ENCODE measurements at regions not wholly inside any gene's neighbourhood (a gene's known extent, or its start where the extent isn't known, plus 50 kb on each side); places are given as distances from the start of the nearest gene placed in this dataset.

DNA sequence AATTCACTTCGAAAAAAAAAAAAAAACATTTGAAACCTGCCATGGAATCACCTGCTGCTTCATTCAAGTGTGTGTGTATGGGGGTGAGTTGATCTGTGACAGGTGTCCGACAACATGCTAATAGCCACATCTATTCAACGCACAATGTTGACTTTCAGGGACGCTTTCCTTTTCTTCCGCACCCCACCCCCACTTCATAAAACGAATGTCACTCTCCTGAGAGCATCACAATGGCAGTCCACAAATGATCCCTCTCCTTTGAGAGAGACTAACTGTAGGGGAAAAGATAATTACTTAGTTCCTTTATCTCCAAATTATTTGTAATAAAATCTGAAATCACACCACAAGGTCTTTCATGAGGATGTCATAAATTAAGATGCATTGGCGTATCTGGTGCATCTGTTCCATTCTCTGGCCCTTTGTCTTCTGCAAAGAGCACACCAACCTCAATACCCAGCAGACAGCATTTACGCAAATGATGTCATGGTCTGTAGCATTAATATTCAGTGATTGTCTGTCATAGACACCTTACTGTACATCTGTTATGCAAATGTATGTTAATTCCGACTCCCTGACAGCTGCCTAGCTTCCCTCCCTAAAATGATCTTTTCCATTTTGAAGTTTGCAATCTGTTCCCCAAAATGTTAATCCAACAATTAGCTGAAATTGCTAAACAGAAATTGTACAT lies 640.0 kb upstream of the BOD1L1 start:
- Histone ChIP-seq H3K18ac (ENCODE audit: extremely low read depth, low read length) (no peak overlapping the region), H3K4me1 (replicated peaks in 1 of 4; ENCODE audit: control insufficient read depth in 3 of 4, insufficient read depth in 4 of 4, low read length in 3 of 4) (no peaks in the 10 kb centered on the region), H2AK5ac (ENCODE audit: low read depth, low read length) (no peak overlapping the region), H3K56ac (replicated peaks; ENCODE audit: insufficient read length, low read depth, low read length) (no peak overlapping the region), H3K27ac (ENCODE audit: low read depth, low read length) (no peak overlapping the region), H3K4ac (replicated peaks; ENCODE audit: insufficient read length, low read depth, low read length) (no peak overlapping the region), H2BK120ac (replicated peaks; ENCODE audit: low read depth, low read length) (no peak overlapping the region), H3K4me2 (ENCODE audit: insufficient read depth in 1 of 2, low read depth in 2 of 2, low read length in 2 of 2) (no peak overlapping the region), H4K91ac (replicated peaks; ENCODE audit: insufficient read length, low read length) (no peak overlapping the region), H3K36me3 (ENCODE audit: control insufficient read depth in 2 of 4, insufficient read depth in 4 of 4, low read length in 3 of 4) (no peaks in the 10 kb centered on the region), H3K79me2 (ENCODE audit: control insufficient read depth in 1 of 2, insufficient read depth in 2 of 2, low read length in 2 of 2) (no peaks in the 10 kb centered on the region), H4K5ac (ENCODE audit: insufficient read length, low read depth, low read length) (no peak overlapping the region), H2BK5ac (ENCODE audit: low read depth, low read length) (no peak overlapping the region), H3K79me1 (ENCODE audit: low read depth, low read length) (no peaks in the 10 kb centered on the region), H4K20me1 (replicated peaks in 1 of 2; ENCODE audit: control insufficient read depth in 1 of 2, insufficient read depth in 2 of 2, low read length in 2 of 2) (no peaks in the 10 kb centered on the region), H3K4me3 (ENCODE audit: extremely low read depth in 1 of 4, insufficient read depth in 2 of 4, low read depth in 3 of 4, low read length in 4 of 4) (no peak overlapping the region), H3K9me3 (ENCODE audit: insufficient read depth in 2 of 2, low read depth in 1 of 2, low read length in 1 of 2) (no peaks in the 10 kb centered on the region; a peak in 1 of 4 replicates), H3K23me2 (ENCODE audit: low read depth, low read length) (no peaks in the 10 kb centered on the region), H2BK12ac (ENCODE audit: low read depth, low read length) (no peak overlapping the region), H3K27me3 (replicated peaks in 1 of 4; ENCODE audit: control insufficient read depth in 3 of 4, extremely low read depth in 1 of 4, insufficient read depth in 3 of 4, low read length in 3 of 4) (peaks cover 0 to 1% (median 0%) of the 10 kb centered on the region in 4 experiments; a peak in 1 of 7 replicates), H4K8ac (ENCODE audit: extremely low read depth, insufficient read depth, low read length) (no peak overlapping the region), H3K14ac (ENCODE audit: insufficient read length) (no peak overlapping the region), H3K9ac (replicated peaks in 1 of 4; ENCODE audit: extremely low read depth in 1 of 4, low read depth in 3 of 4, low read length in 3 of 4) (no peak overlapping the region), H2AFZ (ENCODE audit: low read length) (no peak overlapping the region), H2BK15ac (ENCODE audit: low read length) (no peak overlapping the region), H2BK20ac (ENCODE audit: low read length) (no peak overlapping the region), H3K23ac (ENCODE audit: insufficient read length) (no peak overlapping the region)
- DNase-seq (ENCODE audit: low read depth in 1 of 2, low spot score in 2 of 2) (no peak), FAIRE-seq (no peak)
- ChIA-PET CTCF (ENCODE audit: partially characterized antibody) (no interaction called here), POLR2A (ENCODE audit: partially characterized antibody) (no interaction called here)
- 90% methylated on average over 9 of the region's 9 CpGs; no CpG with 5 or more reads in 1 of the 2 experiments for WGBS, 2 experiments (ENCODE audit: extremely low coverage in 1 of 2, insufficient coverage in 1 of 2, insufficient read length in 1 of 2, insufficient replicate concordance in 2 of 2, low coverage in 1 of 2, low lambda C conversion rate in 2 of 2, missing lambda C conversion rate in 1 of 2)
- TF ChIP-seq RNF2 (IDR thresholded peaks at IDR 0.05; ENCODE audit: borderline replicate concordance, low read depth, low read length, missing control alignments, poor library complexity, severe bottlenecking) (no peak), GABPA (IDR thresholded peaks at IDR 0.05; ENCODE audit: borderline replicate concordance, insufficient read depth, low read length) (no peak), CHD1 (IDR thresholded peaks at IDR 0.05; ENCODE audit: low read depth, low read length) (no peak), EP300 (IDR thresholded peaks at IDR 0.05; ENCODE audit: borderline replicate concordance in 1 of 2, low read depth in 2 of 2, low read length in 2 of 2) (no peak), POLR2A (IDR thresholded peaks at IDR 0.05; ENCODE audit: control extremely low read depth in 1 of 2, low read depth in 2 of 2, low read length in 2 of 2) (no peak), CREB1 (IDR thresholded peaks at IDR 0.05) (no peak), SP1 (IDR thresholded peaks at IDR 0.05; ENCODE audit: low read depth, low read length) (no peak), NANOG (IDR thresholded peaks at IDR 0.05; ENCODE audit: insufficient read depth, low read depth, low read length, poor library complexity, severe bottlenecking) (no peak), HDAC6 (IDR thresholded peaks at IDR 0.05; ENCODE audit: low read depth, low read length) (no peak)
- TF ChIP-seq, protein P1, sequence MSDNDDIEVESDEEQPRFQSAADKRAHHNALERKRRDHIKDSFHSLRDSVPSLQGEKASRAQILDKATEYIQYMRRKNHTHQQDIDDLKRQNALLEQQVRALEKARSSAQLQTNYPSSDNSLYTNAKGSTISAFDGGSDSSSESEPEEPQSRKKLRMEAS (IDR thresholded peaks at IDR 0.05): no peak
- TF ChIP-seq, protein P2, sequence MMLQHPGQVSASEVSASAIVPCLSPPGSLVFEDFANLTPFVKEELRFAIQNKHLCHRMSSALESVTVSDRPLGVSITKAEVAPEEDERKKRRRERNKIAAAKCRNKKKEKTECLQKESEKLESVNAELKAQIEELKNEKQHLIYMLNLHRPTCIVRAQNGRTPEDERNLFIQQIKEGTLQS (IDR thresholded peaks at IDR 0.05; ENCODE audit: insufficient read depth, low read depth, low read length): no peak

Data from H1 (cell line).